DND-41 (cell line): ENCODE measurements at regions not wholly inside any gene's neighbourhood (a gene's known extent, or its start where the extent isn't known, plus 50 kb on each side); places are given as distances from the start of the nearest gene placed in this dataset.

Experiments
- ATAC-seq: fragments of 200-7000 bp; cut with Tn5 transposase; 3 replicates; pipeline ENCODE4 v1.9.1; 2021; ENCODE audit warnings: low read depth; ENCODE audit not compliant: insufficient read depth
- DNase-seq: peaks from one replicate; pipeline ENCODE4 v3.0.0-alpha.2; 2020
- H2AFZ ChIP-seq: 2 replicates; pipeline ENCODE4 v1.6.0; 2012; ENCODE audit warnings: low read depth, low read length
- H3K27ac ChIP-seq: 2 replicates; pipeline ENCODE4 v1.5.1; 2012; ENCODE audit warnings: low read length, inconsistent platforms
- H3K27me3 ChIP-seq: fragments of 200-600 bp; sonication (generic); 2 replicates; pipeline ENCODE4 v1.6.0; 2012; ENCODE audit warnings: low read length, mild to moderate bottlenecking, inconsistent platforms; ENCODE audit not compliant: insufficient read depth, poor library complexity
- H3K36me3 ChIP-seq: 2 replicates; pipeline ENCODE4 v1.5.1; 2012; ENCODE audit warnings: low read length, inconsistent platforms; ENCODE audit not compliant: insufficient read depth
- H3K4me1 ChIP-seq: 2 replicates; pipeline ENCODE4 v1.5.1; 2012; ENCODE audit warnings: mild to moderate bottlenecking, low read length; ENCODE audit not compliant: insufficient read depth
- H3K4me2 ChIP-seq: 2 replicates; pipeline ENCODE4 v1.6.0; 2012; ENCODE audit warnings: mild to moderate bottlenecking, moderate library complexity, low read length, inconsistent platforms; ENCODE audit not compliant: insufficient read depth
- H3K4me3 ChIP-seq, 2 experiments: fragments of 200-600 bp in 1 of 2; shearing (Covaris generic) in 1 of 2; 2 replicates each; pipeline ENCODE4 v1.5.1; 2012 to 2016; ENCODE audit warnings: inconsistent platforms in 2 of 2, low read length in 2 of 2, mild to moderate bottlenecking in 2 of 2, low read depth in 1 of 2, moderate library complexity in 1 of 2
- H3K79me2 ChIP-seq: 2 replicates; pipeline ENCODE4 v1.6.0; 2012; ENCODE audit warnings: low read length, inconsistent platforms; ENCODE audit not compliant: insufficient read depth
- H3K9ac ChIP-seq: 2 replicates; pipeline ENCODE4 v1.6.0; 2012; ENCODE audit warnings: low read depth, mild to moderate bottlenecking, inconsistent platforms, low read length, moderate library complexity
- H3K9me3 ChIP-seq: 2 replicates; pipeline ENCODE4 v1.5.1; 2012; ENCODE audit warnings: low read length, moderate library complexity, mild to moderate bottlenecking, inconsistent platforms; ENCODE audit not compliant: insufficient read depth, severe bottlenecking
- H4K20me1 ChIP-seq: 2 replicates; pipeline ENCODE4 v1.6.0; 2012; ENCODE audit warnings: low read length; ENCODE audit not compliant: insufficient read depth
- EZH2 ChIP-seq: IDR thresholded peaks from 3 replicates; pipeline ENCODE4 v1.6.1; 2012; ENCODE audit warnings: borderline replicate concordance, low read depth, mild to moderate bottlenecking, moderate library complexity, low read length, inconsistent platforms; ENCODE audit not compliant: severe bottlenecking
- TF ChIP-seq, protein P1 (sequence below): IDR thresholded peaks from 2 replicates; pipeline ENCODE4 v1.5.1; 2012; ENCODE audit warnings: borderline replicate concordance, low read length, moderate library complexity, mild to moderate bottlenecking; ENCODE audit not compliant: poor library complexity, severe bottlenecking; ENCODE audit errors: extremely low read depth

- Histone ChIP-seq H3K9ac (no peak overlapping the region), H3K79me2 (no peaks in the 10 kb centered on the region), H3K4me3 (no peak overlapping the region), H3K4me1 (no peaks in the 10 kb centered on the region), H3K36me3 (no peaks in the 10 kb centered on the region), H3K9me3 (no peaks in the 10 kb centered on the region), H3K27me3 (no peaks in the 10 kb centered on the region), H4K20me1 (no peaks in the 10 kb centered on the region), H2AFZ (no peak overlapping the region), H3K27ac (no peak overlapping the region), H3K4me2 (no peak overlapping the region)
- ATAC-seq (no peak), DNase-seq (no peak)
- TF ChIP-seq, protein P1, sequence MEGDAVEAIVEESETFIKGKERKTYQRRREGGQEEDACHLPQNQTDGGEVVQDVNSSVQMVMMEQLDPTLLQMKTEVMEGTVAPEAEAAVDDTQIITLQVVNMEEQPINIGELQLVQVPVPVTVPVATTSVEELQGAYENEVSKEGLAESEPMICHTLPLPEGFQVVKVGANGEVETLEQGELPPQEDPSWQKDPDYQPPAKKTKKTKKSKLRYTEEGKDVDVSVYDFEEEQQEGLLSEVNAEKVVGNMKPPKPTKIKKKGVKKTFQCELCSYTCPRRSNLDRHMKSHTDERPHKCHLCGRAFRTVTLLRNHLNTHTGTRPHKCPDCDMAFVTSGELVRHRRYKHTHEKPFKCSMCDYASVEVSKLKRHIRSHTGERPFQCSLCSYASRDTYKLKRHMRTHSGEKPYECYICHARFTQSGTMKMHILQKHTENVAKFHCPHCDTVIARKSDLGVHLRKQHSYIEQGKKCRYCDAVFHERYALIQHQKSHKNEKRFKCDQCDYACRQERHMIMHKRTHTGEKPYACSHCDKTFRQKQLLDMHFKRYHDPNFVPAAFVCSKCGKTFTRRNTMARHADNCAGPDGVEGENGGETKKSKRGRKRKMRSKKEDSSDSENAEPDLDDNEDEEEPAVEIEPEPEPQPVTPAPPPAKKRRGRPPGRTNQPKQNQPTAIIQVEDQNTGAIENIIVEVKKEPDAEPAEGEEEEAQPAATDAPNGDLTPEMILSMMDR, result no peak
- TF ChIP-seq EZH2, result no peak
Observed at GRCh38 chr19:30634131-30634830, 262.1 kb downstream of the ZNF536 start.

- Histone ChIP-seq H3K4me3 (no peak overlapping the region), H4K20me1 (no peaks in the 10 kb centered on the region), H3K27ac (no peak overlapping the region), H3K9me3 (no peaks in the 10 kb centered on the region), H3K36me3 (no peaks in the 10 kb centered on the region), H3K27me3 (no peaks in the 10 kb centered on the region), H3K9ac (no peak overlapping the region), H3K4me1 (no peaks in the 10 kb centered on the region), H3K4me2 (no peak overlapping the region), H2AFZ (no peak overlapping the region), H3K79me2 (no peaks in the 10 kb centered on the region)
- no peak for DNase-seq
- ATAC-seq, result no peak
- no peak for TF ChIP-seq EZH2
- TF ChIP-seq, protein P1, result no peak
Observed at GRCh38 chr19:30631033-30631370, 258.8 kb downstream of the ZNF536 start.

DNA sequence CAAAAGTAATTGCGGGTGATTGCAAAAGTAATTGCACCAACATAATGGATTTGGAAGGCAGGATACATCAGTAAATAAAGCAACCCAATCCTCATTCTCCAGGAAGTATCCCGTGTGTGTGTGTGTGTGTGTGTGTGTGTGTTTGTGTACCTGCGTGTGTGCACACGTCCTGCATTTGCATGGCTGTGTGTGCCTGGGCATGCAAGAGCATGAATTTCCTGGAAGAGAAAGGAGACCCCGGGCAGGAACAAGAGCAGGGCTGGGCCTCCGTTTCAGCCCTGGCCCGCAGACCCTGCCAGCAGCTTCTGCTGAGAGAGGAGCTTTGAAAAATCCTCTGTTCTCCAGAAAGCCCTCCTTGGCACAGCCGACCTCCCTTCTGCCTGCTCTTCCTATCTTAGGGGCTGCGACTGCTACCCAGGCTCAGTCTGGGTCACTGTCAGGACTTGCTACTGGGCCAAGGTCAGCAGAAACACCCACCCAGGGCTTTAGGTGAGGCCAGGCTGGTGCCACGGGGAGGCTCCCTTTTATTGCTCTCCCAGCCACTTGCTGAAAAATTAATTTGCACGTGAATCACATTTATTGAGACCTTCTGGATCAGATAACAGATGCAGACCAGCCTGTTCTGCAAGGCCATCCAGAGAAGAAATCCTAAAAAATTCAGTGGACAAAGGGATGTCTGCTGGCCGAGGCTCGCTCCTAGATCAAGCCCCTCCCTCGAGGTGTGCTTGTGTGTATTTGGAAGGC lies 258.3 kb downstream of the ZNF536 start:
- H3K27ac ChIP-seq, result no peak overlapping the region
- no peak for ATAC-seq

More for the DNA sequence above, 258.3 kb downstream of the ZNF536 start:
- Histone ChIP-seq H4K20me1 (no peaks in the 10 kb centered on the region), H3K9ac (no peak overlapping the region), H2AFZ (no peak overlapping the region), H3K9me3 (no peaks in the 10 kb centered on the region), H3K27me3 (no peaks in the 10 kb centered on the region), H3K36me3 (no peaks in the 10 kb centered on the region), H3K79me2 (no peaks in the 10 kb centered on the region), H3K4me1 (no peaks in the 10 kb centered on the region), H3K4me3 (no peak overlapping the region), H3K4me2 (no peak overlapping the region)
- TF ChIP-seq EZH2, result no peak
- TF ChIP-seq, protein P1, result no peak
- no peak for DNase-seq
